ENCODE measurements at regions not wholly inside any gene's neighbourhood (a gene's known extent, or its start where the extent isn't known, plus 50 kb on each side); places are given as distances from the start of the nearest gene placed in this dataset.
A peak's percentile ranks its signal among the peaks of the same experiment; 100 is the strongest.

- no peak for TF ChIP-seq CTCF (IDR thresholded peaks at IDR 0.05)
- Mint-ChIP-seq H3K27me3 (peaks cover 2% of the 10 kb centered on the region), H3K4me3 (peak overlapping the region; percentile 42), H3K9me3 (no peaks in the 10 kb centered on the region), H3K4me1 (peaks cover 35% of the 10 kb centered on the region), H3K27ac (peak overlapping the region; percentile 80), H3K36me3 (ENCODE audit: low read depth) (peaks cover 13% of the 10 kb centered on the region)
- POLR2A ChIA-PET = interaction anchor here (0.6 to 8.0 kb wide), 9 partner anchors 13 to 1663 kb away, joined by 3 to 299 read pairs (median 32); a partner anchor contains a TSS
- DNase-seq = no peak
- no peak for ATAC-seq (ENCODE audit: low read depth)
- CTCF ChIA-PET = interaction anchor here (1.3 kb wide), 1 partner anchor 12 kb away, joined by 4 read pairs; no protein-coding TSS in a partner anchor
- intact Hi-C loops (cut with micrococcal nuclease) = no loop called here
Observed at GRCh38 chr6:26202811-26203583, 115.8 kb downstream of the HFE start.

- intact Hi-C loops (cut with micrococcal nuclease) = loop anchor here (1.0 to 2.0 kb wide), 7 partner anchors 8 to 81 kb away; a partner anchor contains a TSS
- H3K9me3 Mint-ChIP-seq = no peaks in the 10 kb centered on the region
- H3K27me3 Mint-ChIP-seq = peaks cover 2% of the 10 kb centered on the region
- H3K27ac Mint-ChIP-seq = no peak overlapping the region
- POLR2A ChIA-PET = interaction anchor here (0.5 to 8.0 kb wide), 41 partner anchors 9 to 1670 kb away, joined by 3 to 299 read pairs (median 6); a partner anchor contains a TSS
- TF ChIP-seq CTCF (IDR thresholded peaks at IDR 0.05) = no peak
- CTCF ChIA-PET = interaction anchor here (1.1 to 1.3 kb wide), 2 partner anchors 11 to 139 kb away, joined by 4 to 7 read pairs; no protein-coding TSS in a partner anchor
- DNase-seq (peak; percentile 70), ATAC-seq (ENCODE audit: low read depth) (peak; percentile 59)
- peaks cover 3% of the 10 kb centered on the region for H3K36me3 Mint-ChIP-seq (ENCODE audit: low read depth)
- H3K4me3 Mint-ChIP-seq = no peak overlapping the region
- H3K4me1 Mint-ChIP-seq = peaks cover 30% of the 10 kb centered on the region
Observed at GRCh38 chr6:26204332-26205160, 117.3 kb downstream of the HFE start.

DNA sequence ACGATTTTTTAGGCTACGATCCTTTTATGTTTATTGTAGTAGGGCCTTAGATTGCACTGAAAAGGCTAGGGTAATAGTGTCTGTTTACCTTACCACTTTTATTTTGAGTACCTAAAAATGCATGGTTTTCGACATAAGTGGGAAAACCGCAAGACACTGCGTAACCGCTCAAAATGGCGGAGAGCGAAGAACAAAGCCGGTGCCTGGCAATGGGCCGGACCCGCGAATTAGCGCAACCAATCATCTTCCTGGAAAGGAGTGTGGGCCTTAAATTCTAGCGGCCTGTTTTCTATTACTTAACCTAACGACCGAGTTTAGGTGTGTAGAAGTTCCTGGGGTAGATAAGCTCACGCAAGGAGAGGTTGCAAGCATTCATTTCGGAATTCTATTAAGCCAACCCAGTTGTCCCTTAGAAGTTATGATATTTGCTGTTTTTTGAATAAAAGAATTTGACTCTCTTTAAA is 118.0 kb downstream of the HFE start:
- TF ChIP-seq CTCF (IDR thresholded peaks at IDR 0.05) = no peak
- DNase-seq (peak; percentile 52), ATAC-seq (ENCODE audit: low read depth) (peak; percentile 67)
- H3K27ac Mint-ChIP-seq = no peak overlapping the region
- intact Hi-C loops (cut with micrococcal nuclease) = loop anchor here (1.0 to 2.0 kb wide), 3 partner anchors 11 to 46 kb away; a partner anchor contains a TSS
- POLR2A ChIA-PET = interaction anchor here (0.5 to 8.0 kb wide), 40 partner anchors 9 to 1669 kb away, joined by 3 to 299 read pairs (median 5); a partner anchor contains a TSS
- peaks cover 2% of the 10 kb centered on the region for H3K27me3 Mint-ChIP-seq
- CTCF ChIA-PET = interaction anchor here (0.7 to 1.1 kb wide), 3 partner anchors 11 to 139 kb away, joined by 3 to 7 read pairs (median 5); a partner anchor contains a TSS
- H3K4me3 Mint-ChIP-seq = no peak overlapping the region
- no peaks in the 10 kb centered on the region for H3K36me3 Mint-ChIP-seq (ENCODE audit: low read depth)
- H3K9me3 Mint-ChIP-seq = no peaks in the 10 kb centered on the region
- peaks cover 24% of the 10 kb centered on the region for H3K4me1 Mint-ChIP-seq

DNA sequence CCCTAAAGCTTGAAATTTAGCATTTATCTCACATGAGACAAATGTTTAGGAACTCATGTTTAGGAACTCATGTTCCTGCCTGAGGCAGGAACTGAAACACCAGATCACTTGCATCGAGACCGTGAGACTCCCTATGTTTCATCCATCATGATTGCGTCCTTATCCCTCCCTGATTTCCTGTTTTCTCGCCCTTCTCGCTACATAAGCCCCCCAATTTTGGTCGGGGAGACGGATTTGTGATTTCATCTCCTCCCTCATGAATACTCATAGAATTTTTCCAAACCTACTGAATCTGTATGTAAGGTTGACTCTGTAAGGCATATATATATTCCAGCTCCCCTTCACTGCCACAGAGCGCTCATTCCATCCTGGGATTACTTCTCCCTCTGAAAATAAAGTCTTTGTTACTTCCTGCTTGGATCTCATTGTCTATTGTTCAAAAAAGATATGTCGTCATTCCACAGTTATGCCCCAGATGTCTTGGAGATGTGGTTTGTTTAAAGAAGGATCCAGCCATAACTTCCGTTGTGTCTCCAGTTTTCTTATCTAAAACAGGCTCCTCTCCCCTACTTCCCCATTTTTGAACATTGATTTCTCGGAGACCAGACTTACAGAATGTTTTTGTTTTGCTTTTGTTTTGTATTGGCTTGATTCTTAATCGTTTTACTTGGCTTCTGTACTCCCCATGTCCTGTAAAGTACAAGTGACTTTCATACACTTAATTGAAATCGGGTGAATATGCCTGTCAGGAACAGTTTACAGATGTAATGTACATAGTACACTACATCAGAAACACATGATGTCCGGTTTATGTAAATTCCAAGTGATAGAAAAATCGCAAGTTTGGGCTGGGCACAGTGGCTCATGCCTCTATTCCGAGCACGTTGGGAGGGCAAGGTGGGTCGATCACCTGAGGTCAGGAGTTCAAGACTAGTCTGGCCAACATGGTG is 118.7 kb downstream of the HFE start:
- CTCF ChIA-PET = interaction anchor here (0.7 to 0.9 kb wide), 2 partner anchors 10 to 44 kb away, joined by 3 to 5 read pairs; a partner anchor contains a TSS
- DNase-seq (no peak), ATAC-seq (ENCODE audit: low read depth) (peak; percentile 9)
- H3K4me3 Mint-ChIP-seq = no peak overlapping the region
- peaks cover 21% of the 10 kb centered on the region for H3K4me1 Mint-ChIP-seq
- H3K27me3 Mint-ChIP-seq = peaks cover 2% of the 10 kb centered on the region
- TF ChIP-seq CTCF (IDR thresholded peaks at IDR 0.05) = no peak
- H3K36me3 Mint-ChIP-seq (ENCODE audit: low read depth) = no peaks in the 10 kb centered on the region
- intact Hi-C loops (cut with micrococcal nuclease) = loop anchor here (1.0 to 2.0 kb wide), 3 partner anchors 10 to 45 kb away; a partner anchor contains a TSS
- no peaks in the 10 kb centered on the region for H3K9me3 Mint-ChIP-seq
- POLR2A ChIA-PET = interaction anchor here (0.5 to 8.0 kb wide), 37 partner anchors 10 to 1668 kb away, joined by 3 to 299 read pairs (median 5); a partner anchor contains a TSS
- H3K27ac Mint-ChIP-seq = no peak overlapping the region
